ENCODE measurements at regions not wholly inside any gene's neighbourhood (a gene's known extent, or its start where the extent isn't known, plus 50 kb on each side); places are given as distances from the start of the nearest gene placed in this dataset.

DNA sequence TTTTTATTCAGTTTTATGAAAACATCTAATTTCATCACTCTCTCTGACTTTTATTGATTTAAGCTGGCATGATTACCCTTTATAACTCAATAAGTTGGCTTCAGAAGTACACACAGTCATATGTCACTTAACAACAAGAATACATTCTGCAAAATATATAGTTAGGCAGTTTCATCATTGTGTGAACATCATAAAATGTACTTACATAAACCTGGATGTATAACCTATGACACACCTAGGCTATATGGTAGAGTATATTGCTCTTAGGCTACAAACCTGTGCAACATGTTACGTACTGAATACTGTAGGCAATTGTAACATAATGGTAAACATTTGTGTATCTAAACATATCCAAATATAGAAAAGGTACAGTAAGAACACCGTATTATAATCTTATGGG lies 362.2 kb upstream of the BTBD3 start:
- no peaks in the 10 kb centered on the region for H3K4me1 ChIP-seq
- no peaks in the 10 kb centered on the region for H3K36me3 ChIP-seq
- H3K27me3 ChIP-seq = peaks cover 0 to 3% (median 0%) of the 10 kb centered on the region in 7 donors
- WGBS, 2 donors = 95 to 96% methylated on average over 2 of the region's 2 CpGs
- ATAC-seq (no peak), DNase-seq (no peak)
- H3K4me3 ChIP-seq = no peak overlapping the region
- TF ChIP-seq, protein P1, sequence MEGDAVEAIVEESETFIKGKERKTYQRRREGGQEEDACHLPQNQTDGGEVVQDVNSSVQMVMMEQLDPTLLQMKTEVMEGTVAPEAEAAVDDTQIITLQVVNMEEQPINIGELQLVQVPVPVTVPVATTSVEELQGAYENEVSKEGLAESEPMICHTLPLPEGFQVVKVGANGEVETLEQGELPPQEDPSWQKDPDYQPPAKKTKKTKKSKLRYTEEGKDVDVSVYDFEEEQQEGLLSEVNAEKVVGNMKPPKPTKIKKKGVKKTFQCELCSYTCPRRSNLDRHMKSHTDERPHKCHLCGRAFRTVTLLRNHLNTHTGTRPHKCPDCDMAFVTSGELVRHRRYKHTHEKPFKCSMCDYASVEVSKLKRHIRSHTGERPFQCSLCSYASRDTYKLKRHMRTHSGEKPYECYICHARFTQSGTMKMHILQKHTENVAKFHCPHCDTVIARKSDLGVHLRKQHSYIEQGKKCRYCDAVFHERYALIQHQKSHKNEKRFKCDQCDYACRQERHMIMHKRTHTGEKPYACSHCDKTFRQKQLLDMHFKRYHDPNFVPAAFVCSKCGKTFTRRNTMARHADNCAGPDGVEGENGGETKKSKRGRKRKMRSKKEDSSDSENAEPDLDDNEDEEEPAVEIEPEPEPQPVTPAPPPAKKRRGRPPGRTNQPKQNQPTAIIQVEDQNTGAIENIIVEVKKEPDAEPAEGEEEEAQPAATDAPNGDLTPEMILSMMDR (IDR thresholded peaks at IDR 0.05) = no peak
- no peak overlapping the region for H3K27ac ChIP-seq
- intact Hi-C loops (cut with DNase I) = no loop called here
- H3K9me3 ChIP-seq = no peaks in the 10 kb centered on the region

DNA sequence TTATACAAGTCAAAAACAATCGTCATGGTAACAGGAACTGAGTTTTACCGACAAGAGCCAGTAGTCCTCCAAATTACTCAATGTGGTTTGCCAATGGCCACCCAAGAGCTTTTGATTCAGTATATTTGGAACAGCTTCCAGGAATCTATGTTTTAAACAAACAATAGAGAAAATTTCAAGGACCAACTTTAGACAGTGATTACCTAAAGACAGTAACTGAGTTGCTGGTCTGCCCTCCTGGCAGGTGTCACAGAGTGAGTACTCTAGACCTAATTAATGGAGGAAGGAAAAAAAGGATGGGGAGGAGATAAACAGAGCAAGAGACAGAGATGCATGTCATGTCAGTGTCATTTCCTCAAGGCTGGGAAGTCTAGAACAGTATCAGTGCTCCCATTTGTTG lies 361.3 kb upstream of the BTBD3 start:
- no peaks in the 10 kb centered on the region for H3K36me3 ChIP-seq
- ATAC-seq (no peak), DNase-seq (no peak)
- intact Hi-C loops (cut with DNase I) = no loop called here
- H3K4me1 ChIP-seq = no peaks in the 10 kb centered on the region
- no peak overlapping the region for H3K4me3 ChIP-seq
- TF ChIP-seq, protein P1 (IDR thresholded peaks at IDR 0.05) = no peak
- no peaks in the 10 kb centered on the region for H3K9me3 ChIP-seq
- no peak overlapping the region for H3K27ac ChIP-seq
- peaks cover 0 to 3% (median 0%) of the 10 kb centered on the region in 7 donors for H3K27me3 ChIP-seq
- 76 to 82% methylated on average over 2 of the region's 2 CpGs for WGBS, 2 donors

DNA sequence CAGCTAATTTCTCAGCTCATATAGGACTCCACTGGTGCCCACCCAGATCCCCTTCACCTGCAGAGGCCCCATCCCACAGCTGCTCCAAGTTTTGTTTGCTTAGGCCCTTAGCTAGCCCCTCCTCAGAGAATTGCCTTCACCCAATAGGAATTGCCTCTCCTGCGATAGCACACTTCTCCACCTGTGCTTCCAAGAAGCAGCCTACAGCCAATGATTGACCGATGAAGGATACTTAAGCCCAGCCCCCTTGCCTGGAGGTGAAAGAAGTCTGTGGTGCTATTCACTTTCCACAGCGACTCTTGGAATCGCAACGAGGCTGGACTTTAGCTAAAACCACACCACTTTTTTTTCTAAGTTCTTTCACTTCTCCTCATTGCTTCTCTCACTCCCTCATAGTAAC lies 353.2 kb upstream of the BTBD3 start:
- Histone ChIP-seq H3K4me1 (no peaks in the 10 kb centered on the region), H3K27ac (no peak overlapping the region), H3K9me3 (no peaks in the 10 kb centered on the region), H3K36me3 (no peaks in the 10 kb centered on the region), H3K4me3 (no peak overlapping the region), H3K27me3 (no peaks in the 10 kb centered on the region)
- 85 to 89% methylated on average over 5 of the region's 5 CpGs for WGBS, 2 donors
- no peak for DNase-seq
- intact Hi-C loops (cut with DNase I) = no loop called here
- no peak for ATAC-seq
- TF ChIP-seq, protein P1 (IDR thresholded peaks at IDR 0.05) = no peak

DNA sequence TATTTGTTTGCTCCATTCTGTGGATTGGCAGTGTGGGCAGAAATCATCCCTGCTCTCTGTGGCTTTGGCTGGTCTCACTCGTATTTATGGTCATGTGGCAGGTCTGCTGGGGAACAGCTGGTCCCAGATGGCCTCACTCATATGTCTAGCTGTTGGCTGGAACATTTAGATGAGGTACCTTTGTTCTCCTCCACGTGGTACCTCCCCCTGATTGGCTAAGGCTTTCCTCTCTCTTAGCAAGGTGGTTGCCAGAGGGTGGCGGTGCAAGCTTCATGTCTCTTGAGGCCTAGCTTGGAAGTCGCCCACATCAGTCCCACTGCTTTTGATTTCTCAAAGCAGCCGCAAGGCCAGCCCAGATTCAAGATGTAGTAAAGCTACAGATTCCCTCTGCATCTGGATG lies 348.5 kb upstream of the BTBD3 start:
- TF ChIP-seq, protein P1 (IDR thresholded peaks at IDR 0.05) = no peak
- ATAC-seq (no peak), DNase-seq (no peak)
- intact Hi-C loops (cut with DNase I) = no loop called here
- Histone ChIP-seq H3K4me3 (no peak overlapping the region), H3K9me3 (no peaks in the 10 kb centered on the region), H3K27ac (no peak overlapping the region), H3K36me3 (no peaks in the 10 kb centered on the region), H3K4me1 (no peaks in the 10 kb centered on the region), H3K27me3 (peaks cover 0 to 4% (median 0%) of the 10 kb centered on the region in 7 donors)
- 36 to 53% methylated on average over 5 of the region's 5 CpGs for WGBS, 2 donors
